K562 (cell line): ENCODE measurements at regions not wholly inside any gene's neighbourhood (a gene's known extent, or its start where the extent isn't known, plus 50 kb on each side); places are given as distances from the start of the nearest gene placed in this dataset.

Source experiments
- ATAC-seq: fragments of 200-7000 bp; cut with Tn5 transposase; 3 replicates; pipeline ENCODE4 v1.9.1; 2020; ENCODE audit warnings: moderate library complexity
- BruUV-seq: library from RNA; stranded (reverse); fragments of 400-500 nt; replicated peaks from 2 replicates; lab custom pipeline; 2021; lab: Mats Ljungman, UMichigan
- CTCF ChIA-PET: fragments of 300-600 bp; formaldehyde crosslinking; extraction: SDS; loops from one replicate; lab custom pipeline; 2021; ENCODE audit warnings: low intra/inter-chr PET ratio; lab: Yijun Ruan, JAX
- POLR2A ChIA-PET: fragments of 300-600, 350-650 bp; sonication (Branson Sonifier 250); formaldehyde crosslinking; extraction: SDS; loops from one replicate; lab custom pipeline; 2021; ENCODE audit warnings: antibody characterized with exemption, inconsistent platforms; lab: Yijun Ruan, JAX
- DNase-seq, 4 experiments: peaks; one replicate each; pipeline versions ENCODE4 v3.0.0 to v3.0.0-alpha.2; 2011 to 2018; ENCODE audit warnings: low spot score in 3 of 4, mixed read lengths in 3 of 4; ENCODE audit errors: extremely low read depth in 1 of 4
- FAIRE-seq: peaks from 2 replicates; lab custom pipeline; 2011; peaks lifted over from hg19 to GRCh38; lab: Jason Lieb, UNC
- H2AFZ ChIP-seq: 2 replicates; pipeline ENCODE4 v1.6.0; 2011; ENCODE audit warnings: low read depth, low read length, control low read depth, inconsistent platforms
- H3K27ac ChIP-seq: fragments of 200-600 bp; 3 replicates; pipeline ENCODE4 v1.8.0; 2011; ENCODE audit warnings: low read depth, mild to moderate bottlenecking, control low read depth, inconsistent platforms, low read length, moderate library complexity, mixed read lengths; ENCODE audit errors: extremely low read depth
- H3K27me3 ChIP-seq, 2 experiments: fragments of 300-600 bp in 1 of 2; 2 replicates in 1 of 2; 3 replicates in 1 of 2; pipeline versions ENCODE4 v1.6.0 to v1.8.0; 2011; ENCODE audit warnings: inconsistent platforms in 2 of 2, low read length in 2 of 2, mild to moderate bottlenecking in 1 of 2, mixed read lengths in 1 of 2, moderate library complexity in 1 of 2; ENCODE audit not compliant: control insufficient read depth in 2 of 2, insufficient read depth in 2 of 2
- H3K36me3 ChIP-seq: fragments of 300-600 bp; 3 replicates; pipeline ENCODE4 v1.8.0; 2011; ENCODE audit warnings: mild to moderate bottlenecking, low read length, inconsistent platforms; ENCODE audit not compliant: control insufficient read depth, insufficient read depth
- H3K4me1 ChIP-seq, 2 experiments: fragments of 200-600 bp in 1 of 2; replicated peaks in 1 of 2; 2 replicates in 1 of 2; 3 replicates in 1 of 2; pipeline versions ENCODE4 v1.5.1 to v1.8.0; 2011; ENCODE audit warnings: inconsistent platforms in 2 of 2, low read length in 2 of 2, mild to moderate bottlenecking in 1 of 2, mixed read lengths in 1 of 2, moderate library complexity in 1 of 2; ENCODE audit not compliant: control insufficient read depth in 2 of 2, insufficient read depth in 2 of 2
- H3K4me2 ChIP-seq: 2 replicates; pipeline ENCODE4 v1.6.1; 2011; ENCODE audit warnings: low read length, control low read depth, inconsistent platforms, mixed read lengths; ENCODE audit not compliant: insufficient read depth
- H3K4me3 ChIP-seq: fragments of 200-600 bp; sonication (generic), shearing (Covaris generic); 2 replicates; pipeline ENCODE4 v1.5.1; 2016; ENCODE audit warnings: control low read depth, inconsistent platforms
- H3K79me2 ChIP-seq: fragments of 200-600 bp; 3 replicates; pipeline ENCODE4 v1.8.0; 2011; ENCODE audit warnings: low read length, inconsistent platforms; ENCODE audit not compliant: control insufficient read depth, insufficient read depth
- H3K9ac ChIP-seq, 2 experiments: 2 replicates each; pipeline versions ENCODE4 v1.6.0 to v1.6.1; 2011; ENCODE audit warnings: low read depth in 2 of 2, low read length in 2 of 2, control low read depth in 1 of 2, inconsistent platforms in 1 of 2, mild to moderate bottlenecking in 1 of 2, mixed read lengths in 1 of 2; ENCODE audit not compliant: insufficient read depth in 1 of 2
- H3K9me1 ChIP-seq: one replicate; pipeline ENCODE4 v1.6.0; 2011; ENCODE audit warnings: inconsistent platforms, mild to moderate bottlenecking, low read length, moderate library complexity; ENCODE audit not compliant: control insufficient read depth, insufficient read depth
- H3K9me3 ChIP-seq: replicated peaks from 2 replicates; pipeline ENCODE4 v1.5.1; 2011; ENCODE audit warnings: low read depth, low read length, inconsistent platforms; ENCODE audit not compliant: control insufficient read depth, insufficient read depth
- H4K20me1 ChIP-seq: replicated peaks from 2 replicates; pipeline ENCODE4 v1.6.1; 2011; ENCODE audit warnings: low read length, inconsistent platforms, mixed read lengths; ENCODE audit not compliant: control insufficient read depth, insufficient read depth
- FOXJ2 ChIP-seq: fragments of 200-800 bp; sonication (Bioruptor generic); IDR thresholded peaks from 2 replicates; pipeline ENCODE4 v1.6.1; 2016; ENCODE audit warnings: missing genetic modification characterization, missing compliant biosample characterization
- MAFK ChIP-seq: IDR thresholded peaks from 2 replicates; pipeline ENCODE4 v1.6.1; 2011; ENCODE audit warnings: low read length, improper control_type of control experiment
- MYBL2 ChIP-seq, 2 experiments: fragments of 450-650 bp in 1 of 2; sonication (generic) in 1 of 2; formaldehyde crosslinking in 1 of 2; IDR thresholded peaks; 2 replicates each; pipeline versions ENCODE4 v1.6.1 to v1.8.1; 2017 to 2022; ENCODE audit warnings: borderline replicate concordance in 1 of 2, inconsistent platforms in 1 of 2, low read depth in 1 of 2, mild to moderate bottlenecking in 1 of 2, missing genetic modification reagents in 1 of 2, moderate library complexity in 1 of 2
- PHF21A ChIP-seq: fragments of 450-650 bp; IDR thresholded peaks from 2 replicates; pipeline ENCODE4 v1.6.1; 2017; ENCODE audit warnings: low read depth, borderline replicate concordance
- POU5F1 ChIP-seq: fragments of 150-350 bp; IDR thresholded peaks from 2 replicates; pipeline ENCODE4 v1.6.1; 2014; ENCODE audit warnings: borderline replicate concordance, low read length, low read depth, mild to moderate bottlenecking; ENCODE audit not compliant: partially characterized antibody
- RCOR1 ChIP-seq, 2 experiments: IDR thresholded peaks; 2 replicates each; pipeline ENCODE4 v1.6.1; 2012; ENCODE audit warnings: low read depth in 2 of 2, low read length in 2 of 2, borderline replicate concordance in 1 of 2, improper control_type of control experiment in 1 of 2
- XRCC4 ChIP-seq: IDR thresholded peaks from one replicate; pipeline ENCODE4 v1.6.1; 2011; ENCODE audit not compliant: insufficient read depth, insufficient read length; ENCODE audit errors: extremely low read depth
- ZNF124 ChIP-seq: sonication (generic); formaldehyde crosslinking; IDR thresholded peaks from 2 replicates; pipeline ENCODE4 v1.8.1; 2022; ENCODE audit warnings: missing genetic modification reagents
- ZNF384 ChIP-seq: IDR thresholded peaks from 2 replicates; pipeline ENCODE4 v1.6.1; 2012; ENCODE audit warnings: low read depth, low read length, improper control_type of control experiment
- WGBS: fragments of 100-300 bp; shearing (Covaris generic); methylation state at CpG from one replicate; pipeline ENCODE4 v1.1.6; 2016; ENCODE audit warnings: low coverage, mixed read lengths; ENCODE audit not compliant: insufficient coverage; ENCODE audit errors: missing lambda C conversion rate; 5-methylcytosine and 5-hydroxymethylcytosine counted together
- in situ Hi-C: fragments of 300-500 bp; cut with MboI; formaldehyde crosslinking; loops from 4 replicates; pipeline ENCODE4 v1.15.0; 2018; ENCODE audit warnings: inconsistent platforms, mixed read lengths
- intact Hi-C: fragments of 100-400 bp; cut with micrococcal nuclease; formaldehyde crosslinking; loops from 2 replicates; pipeline ENCODE4 v1.14.2; 2022
- TF ChIP-seq, protein P1 (sequence below), 2 experiments: IDR thresholded peaks; 2 replicates each; pipeline ENCODE4 v1.6.1; 2012; ENCODE audit warnings: improper control_type of control experiment in 2 of 2, low read depth in 2 of 2, low read length in 2 of 2, borderline replicate concordance in 1 of 2
- TF ChIP-seq, protein P2 (sequence below): sonication (generic); formaldehyde crosslinking; IDR thresholded peaks from 2 replicates; pipeline ENCODE4 v1.8.1; 2022; ENCODE audit warnings: missing genetic modification reagents
- TF ChIP-seq, protein P3 (sequence below): sonication (generic); formaldehyde crosslinking; IDR thresholded peaks from 2 replicates; pipeline ENCODE4 v1.8.0; 2022; ENCODE audit warnings: mild to moderate bottlenecking, low read depth, missing genetic modification reagents
- TF ChIP-seq, protein P4 (sequence below): sonication (generic); formaldehyde crosslinking; IDR thresholded peaks from 2 replicates; pipeline ENCODE4 v1.8.0; 2022; ENCODE audit warnings: mild to moderate bottlenecking, missing genetic modification reagents

DNA sequence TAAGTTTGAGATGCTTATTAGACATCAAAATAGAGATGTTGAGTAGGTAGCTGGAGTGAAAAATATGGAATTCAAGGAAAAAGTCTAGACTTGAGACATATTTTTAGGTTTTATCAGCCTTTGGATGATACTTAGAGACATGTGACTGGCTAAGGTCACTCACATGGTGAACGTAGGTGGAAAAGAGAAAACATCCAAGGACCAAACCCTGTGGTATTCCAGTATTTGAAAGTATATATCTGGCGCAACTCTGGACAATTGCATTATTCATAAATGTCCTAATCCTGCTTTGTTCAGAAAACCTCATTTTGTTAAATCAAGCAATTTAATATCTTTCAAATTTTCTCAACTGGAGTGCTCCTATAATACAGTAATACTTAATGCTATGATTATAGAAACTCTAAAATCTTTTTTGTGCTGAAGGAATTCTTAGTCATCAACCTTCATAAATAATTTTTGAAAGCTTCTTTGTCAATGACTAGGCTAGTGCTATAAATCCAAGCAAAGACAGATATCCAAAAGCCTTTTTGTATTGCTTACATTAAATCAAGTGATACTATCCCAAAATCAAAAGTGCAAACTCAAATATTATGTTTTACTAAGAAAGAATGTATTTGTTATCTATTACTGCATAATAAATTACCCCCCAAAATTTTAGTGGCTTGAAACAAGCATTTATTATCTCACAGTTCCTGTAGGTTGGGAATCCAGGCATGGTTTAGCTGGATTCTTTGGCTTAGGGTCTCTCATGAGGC, 452.0 kb downstream of the ENC1 start:
- Histone ChIP-seq H3K9ac (no peak overlapping the region), H3K9me1 (no peaks in the 10 kb centered on the region), H3K4me2 (no peak overlapping the region), H3K27ac (no peak overlapping the region), H3K9me3 (no peaks in the 10 kb centered on the region), H3K4me1 (no peaks in the 10 kb centered on the region), H3K4me3 (no peak overlapping the region), H3K36me3 (no peaks in the 10 kb centered on the region), H3K79me2 (no peaks in the 10 kb centered on the region), H4K20me1 (no peaks in the 10 kb centered on the region), H2AFZ (no peak overlapping the region), H3K27me3 (peaks cover 0 to 15% of the 10 kb centered on the region in 2 experiments; a peak in 3 of 5 replicates)
- WGBS: 0% methylated on average over 2 of the region's 2 CpGs
- DNase-seq (no peak), FAIRE-seq (no peak), ATAC-seq (no peak)
- POLR2A ChIA-PET: no interaction called here
- intact Hi-C loops: no loop called here
- in situ Hi-C loops: no loop called here
- CTCF ChIA-PET: no interaction called here
- BruUV-seq: no TSS peak
- no peak for TF ChIP-seq ZNF384
- TF ChIP-seq, protein P1, sequence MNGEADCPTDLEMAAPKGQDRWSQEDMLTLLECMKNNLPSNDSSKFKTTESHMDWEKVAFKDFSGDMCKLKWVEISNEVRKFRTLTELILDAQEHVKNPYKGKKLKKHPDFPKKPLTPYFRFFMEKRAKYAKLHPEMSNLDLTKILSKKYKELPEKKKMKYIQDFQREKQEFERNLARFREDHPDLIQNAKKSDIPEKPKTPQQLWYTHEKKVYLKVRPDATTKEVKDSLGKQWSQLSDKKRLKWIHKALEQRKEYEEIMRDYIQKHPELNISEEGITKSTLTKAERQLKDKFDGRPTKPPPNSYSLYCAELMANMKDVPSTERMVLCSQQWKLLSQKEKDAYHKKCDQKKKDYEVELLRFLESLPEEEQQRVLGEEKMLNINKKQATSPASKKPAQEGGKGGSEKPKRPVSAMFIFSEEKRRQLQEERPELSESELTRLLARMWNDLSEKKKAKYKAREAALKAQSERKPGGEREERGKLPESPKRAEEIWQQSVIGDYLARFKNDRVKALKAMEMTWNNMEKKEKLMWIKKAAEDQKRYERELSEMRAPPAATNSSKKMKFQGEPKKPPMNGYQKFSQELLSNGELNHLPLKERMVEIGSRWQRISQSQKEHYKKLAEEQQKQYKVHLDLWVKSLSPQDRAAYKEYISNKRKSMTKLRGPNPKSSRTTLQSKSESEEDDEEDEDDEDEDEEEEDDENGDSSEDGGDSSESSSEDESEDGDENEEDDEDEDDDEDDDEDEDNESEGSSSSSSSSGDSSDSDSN (IDR thresholded peaks at IDR 0.05; ENCODE audit: borderline replicate concordance in 1 of 2, low read depth in 2 of 2, low read length in 2 of 2): no peak
- TF ChIP-seq PHF21A: no peak
- TF ChIP-seq MYBL2 (IDR thresholded peaks at IDR 0.05; ENCODE audit: low read depth): no peak
- TF ChIP-seq MYBL2 (CRISPR knock-in tag; IDR thresholded peaks at IDR 0.05; ENCODE audit: borderline replicate concordance): no peak
- no peak for TF ChIP-seq POU5F1
- no peak for TF ChIP-seq XRCC4
- TF ChIP-seq, protein P2, sequence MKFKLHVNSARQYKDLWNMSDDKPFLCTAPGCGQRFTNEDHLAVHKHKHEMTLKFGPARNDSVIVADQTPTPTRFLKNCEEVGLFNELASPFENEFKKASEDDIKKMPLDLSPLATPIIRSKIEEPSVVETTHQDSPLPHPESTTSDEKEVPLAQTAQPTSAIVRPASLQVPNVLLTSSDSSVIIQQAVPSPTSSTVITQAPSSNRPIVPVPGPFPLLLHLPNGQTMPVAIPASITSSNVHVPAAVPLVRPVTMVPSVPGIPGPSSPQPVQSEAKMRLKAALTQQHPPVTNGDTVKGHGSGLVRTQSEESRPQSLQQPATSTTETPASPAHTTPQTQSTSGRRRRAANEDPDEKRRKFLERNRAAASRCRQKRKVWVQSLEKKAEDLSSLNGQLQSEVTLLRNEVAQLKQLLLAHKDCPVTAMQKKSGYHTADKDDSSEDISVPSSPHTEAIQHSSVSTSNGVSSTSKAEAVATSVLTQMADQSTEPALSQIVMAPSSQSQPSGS: no peak
- TF ChIP-seq, protein P3, sequence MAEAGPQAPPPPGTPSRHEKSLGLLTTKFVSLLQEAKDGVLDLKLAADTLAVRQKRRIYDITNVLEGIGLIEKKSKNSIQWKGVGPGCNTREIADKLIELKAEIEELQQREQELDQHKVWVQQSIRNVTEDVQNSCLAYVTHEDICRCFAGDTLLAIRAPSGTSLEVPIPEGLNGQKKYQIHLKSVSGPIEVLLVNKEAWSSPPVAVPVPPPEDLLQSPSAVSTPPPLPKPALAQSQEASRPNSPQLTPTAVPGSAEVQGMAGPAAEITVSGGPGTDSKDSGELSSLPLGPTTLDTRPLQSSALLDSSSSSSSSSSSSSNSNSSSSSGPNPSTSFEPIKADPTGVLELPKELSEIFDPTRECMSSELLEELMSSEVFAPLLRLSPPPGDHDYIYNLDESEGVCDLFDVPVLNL: no peak
- no peak for TF ChIP-seq MAFK
- no peak for TF ChIP-seq FOXJ2 (tag)
- TF ChIP-seq ZNF124 (CRISPR knock-in tag): no peak
- no peak for TF ChIP-seq RCOR1 (IDR thresholded peaks at IDR 0.05; ENCODE audit: borderline replicate concordance in 1 of 2, low read depth in 2 of 2, low read length in 2 of 2)
- TF ChIP-seq, protein P4, sequence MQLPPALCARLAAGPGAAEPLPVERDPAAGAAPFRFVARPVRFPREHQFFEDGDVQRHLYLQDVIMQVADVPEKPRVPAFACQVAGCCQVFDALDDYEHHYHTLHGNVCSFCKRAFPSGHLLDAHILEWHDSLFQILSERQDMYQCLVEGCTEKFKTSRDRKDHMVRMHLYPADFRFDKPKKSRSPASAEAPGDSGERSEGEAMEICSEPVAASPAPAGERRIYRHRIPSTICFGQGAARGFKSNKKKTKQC (CRISPR knock-in tag): no peak
